22Rv1 (cell line): ENCODE measurements at regions not wholly inside any gene's neighbourhood (a gene's known extent, or its start where the extent isn't known, plus 50 kb on each side); places are given as distances from the start of the nearest gene placed in this dataset.

Source experiments
- CTCF ChIP-seq: fragments of 450-650 bp; IDR thresholded peaks from 2 replicates; pipeline ENCODE4 v1.5.1; 2017; ENCODE audit warnings: mild to moderate bottlenecking
- ZFX ChIP-seq: fragments of 450-650 bp; IDR thresholded peaks from 2 replicates; pipeline ENCODE4 v1.6.1; 2017; ENCODE audit warnings: antibody characterized with exemption, borderline replicate concordance

- TF ChIP-seq CTCF = no peak
- no peak for TF ChIP-seq ZFX
Measured at GRCh38 chr14:26124896-26125438, 472.9 kb downstream of the NOVA1 start.
